Colonic mucosa (tissue), 4 donors: ENCODE measurements at regions not wholly inside any gene's neighbourhood (a gene's known extent, or its start where the extent isn't known, plus 50 kb on each side); places are given as distances from the start of the nearest gene placed in this dataset.

ENCODE experiments used
- DNase-seq: peaks from one replicate; pipeline ENCODE4 v3.0.0-alpha.2; 2020
- H3K27ac ChIP-seq: fragments of 200-600 bp; one replicate; pipeline ENCODE4 v1.8.0; 2021
- H3K27me3 ChIP-seq: fragments of 200-600 bp; one replicate; pipeline ENCODE4 v1.8.0; 2021
- H3K36me3 ChIP-seq: fragments of 200-600 bp; one replicate; pipeline ENCODE4 v1.8.0; 2021
- H3K4me1 ChIP-seq: fragments of 200-600 bp; one replicate; pipeline ENCODE4 v1.8.0; 2021; ENCODE audit warnings: mild to moderate bottlenecking
- H3K4me3 ChIP-seq: fragments of 200-600 bp; one replicate; pipeline ENCODE4 v1.8.0; 2021
- H3K9ac ChIP-seq, 2 donors: one replicate each; pipeline ENCODE4 v1.7.0; 2013; ENCODE audit warnings: control low read depth in 2 of 2, low read depth in 2 of 2, low read length in 2 of 2
- H3K9me3 ChIP-seq: fragments of 200-600 bp; one replicate; pipeline ENCODE4 v1.8.0; 2021
- CTCF ChIP-seq: fragments of 200-600 bp; IDR thresholded peaks from one replicate; pipeline ENCODE4 v1.8.0; 2022; ENCODE audit warnings: antibody characterized with exemption, mild to moderate bottlenecking
- intact Hi-C: fragments of 100-400 bp; cut with DNase I; formaldehyde crosslinking; loops from one replicate; pipeline ENCODE4 v1.14.1; 2022
- donor health status: healthy.
- donor health status: DM: no; HTN: no; CAD: no.
- donor health status: DM: no; HTN: no; CAD: no.

GRCh38 chr3:110644203-110644602, 427.4 kb upstream of the NECTIN3 start:
- Histone ChIP-seq H3K27me3 (no peaks in the 10 kb centered on the region), H3K27ac (no peak overlapping the region), H3K4me1 (no peaks in the 10 kb centered on the region), H3K36me3 (no peaks in the 10 kb centered on the region), H3K9me3 (no peaks in the 10 kb centered on the region), H3K9ac (no peak overlapping the region), H3K4me3 (no peak overlapping the region)
- TF ChIP-seq CTCF, result no peak
- no peak for DNase-seq
- intact Hi-C loops, result no loop called here

GRCh38 chr3:110646055-110646454, 425.6 kb upstream of the NECTIN3 start:
- Histone ChIP-seq H3K9ac (no peak overlapping the region), H3K4me1 (no peaks in the 10 kb centered on the region), H3K36me3 (no peaks in the 10 kb centered on the region), H3K4me3 (no peak overlapping the region), H3K9me3 (no peaks in the 10 kb centered on the region), H3K27me3 (no peaks in the 10 kb centered on the region), H3K27ac (no peak overlapping the region)
- TF ChIP-seq CTCF, result no peak
- no peak for DNase-seq
- intact Hi-C loops, result no loop called here

GRCh38 chr3:110646496-110646895, 425.1 kb upstream of the NECTIN3 start:
- Histone ChIP-seq H3K9me3 (no peaks in the 10 kb centered on the region), H3K4me1 (no peaks in the 10 kb centered on the region), H3K27me3 (no peaks in the 10 kb centered on the region), H3K27ac (no peak overlapping the region), H3K4me3 (no peak overlapping the region), H3K36me3 (no peaks in the 10 kb centered on the region), H3K9ac (no peak overlapping the region)
- DNase-seq, result no peak
- no peak for TF ChIP-seq CTCF
- intact Hi-C loops, result no loop called here

GRCh38 chr3:110647586-110647985, 424.0 kb upstream of the NECTIN3 start:
- Histone ChIP-seq H3K36me3 (no peaks in the 10 kb centered on the region), H3K9me3 (no peaks in the 10 kb centered on the region), H3K4me3 (no peak overlapping the region), H3K9ac (no peak overlapping the region), H3K27me3 (no peaks in the 10 kb centered on the region), H3K27ac (no peak overlapping the region), H3K4me1 (no peaks in the 10 kb centered on the region)
- TF ChIP-seq CTCF, result no peak
- DNase-seq, result no peak
- intact Hi-C loops, result no loop called here

GRCh38 chr3:110650741-110651140, 420.9 kb upstream of the NECTIN3 start:
- intact Hi-C loops, result no loop called here
- Histone ChIP-seq H3K27me3 (no peaks in the 10 kb centered on the region), H3K9ac (no peak overlapping the region), H3K4me3 (no peak overlapping the region), H3K27ac (no peak overlapping the region), H3K36me3 (no peaks in the 10 kb centered on the region), H3K4me1 (no peaks in the 10 kb centered on the region), H3K9me3 (no peaks in the 10 kb centered on the region)
- DNase-seq, result no peak
- no peak for TF ChIP-seq CTCF
